ENCODE measurements at regions not wholly inside any gene's neighbourhood (a gene's known extent, or its start where the extent isn't known, plus 50 kb on each side); places are given as distances from the start of the nearest gene placed in this dataset.

DNA sequence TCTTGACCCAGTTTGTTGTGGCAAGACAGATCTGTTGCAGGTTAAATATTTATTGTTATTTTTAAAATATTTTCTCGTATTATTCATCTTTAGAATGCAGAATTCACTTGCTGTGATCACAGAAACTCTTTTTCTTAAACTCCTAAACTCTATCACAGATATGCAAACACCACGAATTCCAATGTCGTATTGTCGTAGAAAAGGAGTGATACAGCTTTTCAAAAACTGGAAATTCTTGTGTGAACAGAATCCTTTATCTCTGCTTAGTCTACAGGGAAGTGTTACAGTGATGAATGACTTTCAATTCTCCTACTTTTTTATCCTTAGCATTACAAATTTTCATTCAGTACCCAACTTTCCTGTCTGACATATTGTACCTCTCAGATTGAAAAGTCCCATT is 1329.5 kb upstream of the B3GALT2 start:
- dilution Hi-C loops (cut with MboI; ENCODE audit: extremely low pct_ligation_motif_present, low sequenced_read_pairs) (no loop called here), intact Hi-C loops (cut with micrococcal nuclease) (no loop called here)
- DNase-seq (ENCODE audit: low read depth, low spot score) (no peak), FAIRE-seq (no peak)
- no peaks in the 10 kb centered on the region for H3K27me3 ChIP-seq (ENCODE audit: control insufficient read depth in 2 of 2, insufficient read depth in 2 of 2, low read length in 2 of 2)
- no peaks in the 10 kb centered on the region for H3K4me1 ChIP-seq (ENCODE audit: control insufficient read depth, extremely low read depth, insufficient read depth, low read length)
- no TSS peak for BruUV-seq (replicated peaks)
- H2AFZ ChIP-seq (ENCODE audit: low read depth, low read length) = no peak overlapping the region
- no peaks in the 10 kb centered on the region for H3K79me2 ChIP-seq (ENCODE audit: control insufficient read depth, insufficient read depth, low read length)
- no peak overlapping the region for H3K4me2 ChIP-seq (ENCODE audit: insufficient read depth, low read length)
- H3K27ac ChIP-seq (ENCODE audit: insufficient read depth, low read depth, low read length) = no peak overlapping the region
- ChIA-PET CTCF (no interaction called here), POLR2A (no interaction called here)
- H3K9me1 ChIP-seq (replicated peaks; ENCODE audit: control insufficient read depth, extremely low read depth, insufficient read depth, low read length) = no peaks in the 10 kb centered on the region
- H3K9ac ChIP-seq (replicated peaks; ENCODE audit: extremely low read depth, insufficient read depth, low read length) = no peak overlapping the region
- TF ChIP-seq, protein P1, sequence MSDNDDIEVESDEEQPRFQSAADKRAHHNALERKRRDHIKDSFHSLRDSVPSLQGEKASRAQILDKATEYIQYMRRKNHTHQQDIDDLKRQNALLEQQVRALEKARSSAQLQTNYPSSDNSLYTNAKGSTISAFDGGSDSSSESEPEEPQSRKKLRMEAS (IDR thresholded peaks at IDR 0.05; ENCODE audit: insufficient read depth, insufficient read length) = no peak
- TF ChIP-seq, protein P2, sequence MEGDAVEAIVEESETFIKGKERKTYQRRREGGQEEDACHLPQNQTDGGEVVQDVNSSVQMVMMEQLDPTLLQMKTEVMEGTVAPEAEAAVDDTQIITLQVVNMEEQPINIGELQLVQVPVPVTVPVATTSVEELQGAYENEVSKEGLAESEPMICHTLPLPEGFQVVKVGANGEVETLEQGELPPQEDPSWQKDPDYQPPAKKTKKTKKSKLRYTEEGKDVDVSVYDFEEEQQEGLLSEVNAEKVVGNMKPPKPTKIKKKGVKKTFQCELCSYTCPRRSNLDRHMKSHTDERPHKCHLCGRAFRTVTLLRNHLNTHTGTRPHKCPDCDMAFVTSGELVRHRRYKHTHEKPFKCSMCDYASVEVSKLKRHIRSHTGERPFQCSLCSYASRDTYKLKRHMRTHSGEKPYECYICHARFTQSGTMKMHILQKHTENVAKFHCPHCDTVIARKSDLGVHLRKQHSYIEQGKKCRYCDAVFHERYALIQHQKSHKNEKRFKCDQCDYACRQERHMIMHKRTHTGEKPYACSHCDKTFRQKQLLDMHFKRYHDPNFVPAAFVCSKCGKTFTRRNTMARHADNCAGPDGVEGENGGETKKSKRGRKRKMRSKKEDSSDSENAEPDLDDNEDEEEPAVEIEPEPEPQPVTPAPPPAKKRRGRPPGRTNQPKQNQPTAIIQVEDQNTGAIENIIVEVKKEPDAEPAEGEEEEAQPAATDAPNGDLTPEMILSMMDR (IDR thresholded peaks at IDR 0.05; ENCODE audit: extremely low read depth in 1 of 2, insufficient read depth in 1 of 2, low read depth in 1 of 2, low read length in 2 of 2) = no peak
- TF ChIP-seq JUN (IDR thresholded peaks at IDR 0.05; ENCODE audit: borderline replicate concordance, insufficient read depth, insufficient read length, low read depth) (no peak), FOS (IDR thresholded peaks at IDR 0.05; ENCODE audit: borderline replicate concordance, insufficient read depth, low read length) (no peak), POLR2AphosphoS5 (IDR thresholded peaks at IDR 0.05; ENCODE audit: insufficient read depth, low read depth, low read length) (no peak), EZH2 (IDR thresholded peaks at IDR 0.05; ENCODE audit: borderline replicate concordance, low read depth, low read length, severe bottlenecking) (no peak), GATA2 (IDR thresholded peaks at IDR 0.05; ENCODE audit: insufficient read depth, insufficient read length, low read depth, low read length) (no peak), POLR2A (IDR thresholded peaks at IDR 0.05; ENCODE audit: low read depth, low read length) (no peak), MYC (IDR thresholded peaks at IDR 0.05; ENCODE audit: low read depth, low read length) (no peak)
- H3K36me3 ChIP-seq (ENCODE audit: control insufficient read depth in 2 of 2, extremely low read depth in 1 of 2, insufficient read depth in 2 of 2, low read length in 2 of 2) = no peaks in the 10 kb centered on the region
- H3K9me3 ChIP-seq (replicated peaks; ENCODE audit: control insufficient read depth, insufficient read depth, low read length) = no peaks in the 10 kb centered on the region
- no peak overlapping the region for H3K4me3 ChIP-seq (replicated peaks in 1 of 3; ENCODE audit: insufficient read depth in 1 of 3, low read depth in 1 of 3, low read length in 3 of 3)
- H4K20me1 ChIP-seq (replicated peaks; ENCODE audit: control insufficient read depth, extremely low read depth, insufficient read depth, low read length) = no peaks in the 10 kb centered on the region
